Endothelial cell of umbilical vein (primary cell): ENCODE measurements at regions not wholly inside any gene's neighbourhood (a gene's known extent, or its start where the extent isn't known, plus 50 kb on each side); places are given as distances from the start of the nearest gene placed in this dataset.

ENCODE experiments used
- BruUV-seq: library from RNA; stranded (reverse); fragments of 400-500 nt; replicated peaks from 2 replicates; lab custom pipeline; 2021; lab: Mats Ljungman, UMichigan
- CTCF ChIA-PET: fragments of 300-600, 350-600 bp; sonication (Branson Sonifier 250); formaldehyde crosslinking; loops from one replicate; lab custom pipeline; 2021; ENCODE audit warnings: antibody characterized with exemption, inconsistent platforms; lab: Charles Lee
- POLR2A ChIA-PET: fragments of 300-600, 350-600 bp; sonication (Branson Sonifier 250); formaldehyde crosslinking; loops from one replicate; lab custom pipeline; 2021; ENCODE audit warnings: antibody characterized with exemption, inconsistent platforms; lab: Charles Lee
- DNase-seq: peaks from one replicate; pipeline ENCODE4 v3.0.0-alpha.2; 2011; ENCODE audit warnings: low read depth, low spot score
- FAIRE-seq: peaks from 2 replicates; lab custom pipeline; 2011; peaks lifted over from hg19 to GRCh38; lab: Jason Lieb, UNC
- H2AFZ ChIP-seq: 2 replicates; pipeline ENCODE4 v1.6.0; 2012; ENCODE audit warnings: low read depth, low read length, control low read depth, inconsistent platforms
- H3K27ac ChIP-seq: 2 replicates; pipeline ENCODE4 v1.5.1; 2011; ENCODE audit warnings: low read depth, mild to moderate bottlenecking, control low read depth, low read length, moderate library complexity; ENCODE audit not compliant: insufficient read depth
- H3K27me3 ChIP-seq, 2 experiments: 2 replicates each; pipeline versions ENCODE4 v1.6.0 to v1.6.1; 2011; ENCODE audit warnings: low read length in 2 of 2, mixed read lengths in 1 of 2; ENCODE audit not compliant: control insufficient read depth in 2 of 2, insufficient read depth in 2 of 2
- H3K36me3 ChIP-seq, 2 experiments: 2 replicates in 1 of 2; 3 replicates in 1 of 2; pipeline ENCODE4 v1.5.1; 2011; ENCODE audit warnings: low read length in 2 of 2, mild to moderate bottlenecking in 1 of 2, moderate library complexity in 1 of 2; ENCODE audit not compliant: control insufficient read depth in 2 of 2, insufficient read depth in 2 of 2; ENCODE audit errors: extremely low read depth in 1 of 2
- H3K4me1 ChIP-seq: 3 replicates; pipeline ENCODE4 v1.5.1; 2011; ENCODE audit warnings: mild to moderate bottlenecking, low read length; ENCODE audit not compliant: control insufficient read depth, insufficient read depth; ENCODE audit errors: extremely low read depth
- H3K4me2 ChIP-seq: 2 replicates; pipeline ENCODE4 v1.6.1; 2011; ENCODE audit warnings: low read length, control low read depth, mixed read lengths; ENCODE audit not compliant: insufficient read depth
- H3K4me3 ChIP-seq, 3 experiments: fragments of 200-600 bp in 1 of 3; sonication (generic), shearing (Covaris generic) in 1 of 3; replicated peaks in 1 of 3; 2 replicates each; pipeline ENCODE4 v1.5.1; 2011 to 2016; ENCODE audit warnings: control low read depth in 3 of 3, low read length in 3 of 3, mild to moderate bottlenecking in 2 of 3, inconsistent platforms in 1 of 3, low read depth in 1 of 3, moderate library complexity in 1 of 3; ENCODE audit not compliant: insufficient read depth in 1 of 3
- H3K79me2 ChIP-seq: 2 replicates; pipeline ENCODE4 v1.6.0; 2012; ENCODE audit warnings: low read length, inconsistent platforms; ENCODE audit not compliant: control insufficient read depth, insufficient read depth
- H3K9ac ChIP-seq: replicated peaks from 2 replicates; pipeline ENCODE3; 2011; ENCODE audit warnings: low read length, control low read depth; ENCODE audit not compliant: insufficient read depth; ENCODE audit errors: extremely low read depth
- H3K9me1 ChIP-seq: replicated peaks from 3 replicates; pipeline ENCODE4 v1.6.0; 2011; ENCODE audit warnings: mild to moderate bottlenecking, low read length; ENCODE audit not compliant: control insufficient read depth, insufficient read depth; ENCODE audit errors: extremely low read depth
- H3K9me3 ChIP-seq: replicated peaks from 2 replicates; pipeline ENCODE4 v1.5.1; 2012; ENCODE audit warnings: low read length, inconsistent platforms; ENCODE audit not compliant: control insufficient read depth, insufficient read depth
- H4K20me1 ChIP-seq: replicated peaks from 2 replicates; pipeline ENCODE3; 2011; ENCODE audit warnings: mild to moderate bottlenecking, low read length; ENCODE audit not compliant: control insufficient read depth, insufficient read depth; ENCODE audit errors: extremely low read depth
- EZH2 ChIP-seq: IDR thresholded peaks from 2 replicates; pipeline ENCODE4 v1.6.1; 2012; ENCODE audit warnings: borderline replicate concordance, low read depth, mild to moderate bottlenecking, moderate library complexity, low read length, inconsistent platforms; ENCODE audit not compliant: severe bottlenecking
- FOS ChIP-seq: IDR thresholded peaks from 2 replicates; pipeline ENCODE4 v1.6.1; 2011; ENCODE audit warnings: mild to moderate bottlenecking, low read length, moderate library complexity, borderline replicate concordance; ENCODE audit not compliant: insufficient read depth
- GATA2 ChIP-seq: IDR thresholded peaks from 2 replicates; pipeline ENCODE4 v1.7.0; 2011; ENCODE audit warnings: low read depth, mild to moderate bottlenecking, moderate library complexity, mixed read lengths, low read length; ENCODE audit not compliant: insufficient read length, insufficient read depth
- JUN ChIP-seq: IDR thresholded peaks from 2 replicates; pipeline ENCODE4 v1.6.1; 2011; ENCODE audit warnings: borderline replicate concordance, low read depth; ENCODE audit not compliant: insufficient read length, insufficient read depth
- MAX ChIP-seq: IDR thresholded peaks from 2 replicates; pipeline ENCODE4 v1.6.1; 2011; ENCODE audit not compliant: insufficient read depth, insufficient read length
- POLR2AphosphoS5 ChIP-seq: IDR thresholded peaks from 2 replicates; pipeline ENCODE4 v1.6.1; 2012; ENCODE audit warnings: low read depth, mild to moderate bottlenecking, control low read depth, low read length, moderate library complexity; ENCODE audit not compliant: insufficient read depth
- dilution Hi-C: fragments of 300-500 bp; cut with MboI; formaldehyde crosslinking; loops from one replicate; pipeline ENCODE4 v1.15.0; 2019; ENCODE audit warnings: low sequenced_read_pairs; ENCODE audit not compliant: extremely low pct_ligation_motif_present
- intact Hi-C: fragments of 100-400 bp; cut with micrococcal nuclease; formaldehyde crosslinking; loops from one replicate; pipeline ENCODE4 v1.10.0; 2022
- TF ChIP-seq, protein P1 (sequence below), 2 donors: IDR thresholded peaks; 1 replicate in 1 of 2; 2 replicates in 1 of 2; pipeline ENCODE4 v1.5.1; 2011; ENCODE audit warnings: low read length in 2 of 2, mild to moderate bottlenecking in 2 of 2, moderate library complexity in 2 of 2, control low read depth in 1 of 2, inconsistent platforms in 1 of 2, low read depth in 1 of 2; ENCODE audit not compliant: insufficient read depth in 1 of 2; ENCODE audit errors: extremely low read depth in 1 of 2

DNA sequence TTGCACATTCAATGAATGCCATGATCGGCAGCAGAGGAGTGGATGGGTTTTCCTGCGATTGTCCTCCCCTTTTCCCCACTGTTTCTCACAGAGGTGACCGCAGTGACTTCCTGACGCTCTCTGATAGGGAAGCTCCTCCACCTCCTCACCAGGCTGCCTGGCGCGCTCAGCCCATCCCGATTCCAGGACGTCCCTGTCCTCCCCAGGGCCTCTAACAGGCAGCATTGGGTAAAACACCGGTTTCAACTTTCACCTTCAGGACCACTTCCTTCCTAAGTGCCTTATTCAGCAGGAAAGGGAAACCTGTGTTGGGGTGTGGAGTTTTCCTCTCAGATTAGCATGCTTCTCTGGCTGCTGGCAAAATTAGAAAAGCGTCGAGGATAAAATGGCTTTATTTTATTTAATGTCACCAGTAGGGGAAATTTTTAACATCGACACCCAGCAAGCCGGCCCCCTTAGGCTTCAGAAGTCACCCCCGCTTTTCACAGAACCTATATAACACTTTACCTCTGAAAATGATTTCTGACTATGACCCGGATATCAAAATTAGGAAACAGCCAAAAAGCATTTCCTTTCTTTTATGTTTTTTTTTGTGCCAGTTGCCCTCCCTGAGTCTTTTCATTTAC, 570.4 kb upstream of the GJE1 start:
- ChIA-PET CTCF (interaction anchor here (0.6 to 2.2 kb wide), 7 partner anchors 9 to 1509 kb away, joined by 3 to 10 read pairs (median 3); no protein-coding TSS in a partner anchor), POLR2A (no interaction called here)
- Histone ChIP-seq H3K4me3 (peak overlapping the region in 2 of 3 experiments; percentile 23 to 59), H4K20me1 (no peaks in the 10 kb centered on the region), H3K9me1 (no peaks in the 10 kb centered on the region), H3K4me1 (peaks cover 17% of the 10 kb centered on the region), H3K27me3 (no peaks in the 10 kb centered on the region), H3K27ac (peak overlapping the region; percentile 86), H2AFZ (peak overlapping the region; percentile 61), H3K79me2 (no peaks in the 10 kb centered on the region), H3K4me2 (peak overlapping the region; percentile 65), H3K9me3 (no peaks in the 10 kb centered on the region), H3K9ac (peak overlapping the region; percentile 78), H3K36me3 (no peaks in the 10 kb centered on the region)
- BruUV-seq, result TSS peak; percentile 84
- dilution Hi-C loops, result no loop called here
- TF ChIP-seq EZH2, result no peak
- TF ChIP-seq POLR2AphosphoS5, result peak; percentile 61
- TF ChIP-seq FOS, result peak; percentile 34
- TF ChIP-seq GATA2, result peak; percentile 41
- DNase-seq, result peak; percentile 75
- FAIRE-seq, result no peak
- intact Hi-C loops, result loop anchor here (1.0 to 10.0 kb wide), 18 partner anchors 10 to 1997 kb away; no protein-coding TSS in a partner anchor

- ChIA-PET CTCF (interaction anchor here (1.3 kb wide), 3 partner anchors 8 to 637 kb away, joined by 3 to 5 read pairs (median 4); no protein-coding TSS in a partner anchor), POLR2A (interaction anchor here (0.7 kb wide), 1 partner anchor 9 kb away, joined by 3 read pairs; no protein-coding TSS in a partner anchor)
- no peaks in the 10 kb centered on the region for H3K27me3 ChIP-seq
- no peaks in the 10 kb centered on the region for H4K20me1 ChIP-seq
- intact Hi-C loops (loop anchor here (5.0 to 10.0 kb wide), 11 partner anchors 109 to 1996 kb away; no protein-coding TSS in a partner anchor), dilution Hi-C loops (no loop called here)
- no peak overlapping the region for H3K27ac ChIP-seq
- FAIRE-seq (no peak), DNase-seq (no peak)
- TF ChIP-seq EZH2 (no peak), POLR2AphosphoS5 (no peak), JUN (no peak), MAX (no peak)
- TF ChIP-seq, protein P1, sequence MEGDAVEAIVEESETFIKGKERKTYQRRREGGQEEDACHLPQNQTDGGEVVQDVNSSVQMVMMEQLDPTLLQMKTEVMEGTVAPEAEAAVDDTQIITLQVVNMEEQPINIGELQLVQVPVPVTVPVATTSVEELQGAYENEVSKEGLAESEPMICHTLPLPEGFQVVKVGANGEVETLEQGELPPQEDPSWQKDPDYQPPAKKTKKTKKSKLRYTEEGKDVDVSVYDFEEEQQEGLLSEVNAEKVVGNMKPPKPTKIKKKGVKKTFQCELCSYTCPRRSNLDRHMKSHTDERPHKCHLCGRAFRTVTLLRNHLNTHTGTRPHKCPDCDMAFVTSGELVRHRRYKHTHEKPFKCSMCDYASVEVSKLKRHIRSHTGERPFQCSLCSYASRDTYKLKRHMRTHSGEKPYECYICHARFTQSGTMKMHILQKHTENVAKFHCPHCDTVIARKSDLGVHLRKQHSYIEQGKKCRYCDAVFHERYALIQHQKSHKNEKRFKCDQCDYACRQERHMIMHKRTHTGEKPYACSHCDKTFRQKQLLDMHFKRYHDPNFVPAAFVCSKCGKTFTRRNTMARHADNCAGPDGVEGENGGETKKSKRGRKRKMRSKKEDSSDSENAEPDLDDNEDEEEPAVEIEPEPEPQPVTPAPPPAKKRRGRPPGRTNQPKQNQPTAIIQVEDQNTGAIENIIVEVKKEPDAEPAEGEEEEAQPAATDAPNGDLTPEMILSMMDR (IDR thresholded peaks at IDR 0.05; ENCODE audit: extremely low read depth in 1 of 2, insufficient read depth in 1 of 2, low read depth in 1 of 2, low read length in 2 of 2), result no peak
- no peak overlapping the region for H3K9ac ChIP-seq
- no peaks in the 10 kb centered on the region for H3K9me1 ChIP-seq
- no peak overlapping the region for H3K4me2 ChIP-seq
- no peak overlapping the region for H2AFZ ChIP-seq
- H3K36me3 ChIP-seq, result no peaks in the 10 kb centered on the region
- no peak overlapping the region for H3K4me3 ChIP-seq
- BruUV-seq, result no TSS peak
- peaks cover 17% of the 10 kb centered on the region for H3K4me1 ChIP-seq
- H3K9me3 ChIP-seq, result no peaks in the 10 kb centered on the region
- H3K79me2 ChIP-seq, result no peaks in the 10 kb centered on the region
Measured at GRCh38 chr6:141561154-141561553, 571.6 kb upstream of the GJE1 start.
